Smooth muscle cell (in vitro differentiated cells): ENCODE measurements at regions not wholly inside any gene's neighbourhood (a gene's known extent, or its start where the extent isn't known, plus 50 kb on each side); places are given as distances from the start of the nearest gene placed in this dataset.
"Not testable (repeated sequence)": the region's sequence is repeated elsewhere in the genome, so short reads cannot be mapped to it uniquely, and the experiment has no call there.

ENCODE experiments used
- DNase-seq: peaks from one replicate; lab custom pipeline; 2025; ENCODE audit not compliant: unreplicated experiment; lab: John Stamatoyannopoulos, UW
- H2AFZ ChIP-seq: fragments of 200-600 bp; sonication (generic); 2 replicates; pipeline ENCODE4 v1.6.0; 2016; ENCODE audit warnings: antibody characterized with exemption, low read depth, mild to moderate bottlenecking
- H3F3A ChIP-seq: fragments of 200-600 bp; sonication (generic); 2 replicates; pipeline ENCODE4 v1.6.0; 2017; ENCODE audit warnings: antibody characterized with exemption, low read depth
- H3K27ac ChIP-seq: fragments of 200-600 bp; sonication (generic); 2 replicates; pipeline ENCODE4 v1.5.1; 2016; ENCODE audit warnings: low read depth, mild to moderate bottlenecking
- H3K27me3 ChIP-seq: fragments of 200-600 bp; sonication (generic); 2 replicates; pipeline ENCODE4 v1.6.1; 2016; ENCODE audit warnings: low read depth, mild to moderate bottlenecking
- H3K36me3 ChIP-seq: fragments of 200-600 bp; sonication (generic); 2 replicates; pipeline ENCODE4 v1.5.1; 2016; ENCODE audit warnings: low read depth
- H3K4me1 ChIP-seq: fragments of 200-600 bp; sonication (generic); 2 replicates; pipeline ENCODE4 v1.5.1; 2016; ENCODE audit warnings: low read depth
- H3K4me2 ChIP-seq: fragments of 200-600 bp; sonication (generic); 2 replicates; pipeline ENCODE4 v1.6.0; 2016; ENCODE audit warnings: mild to moderate bottlenecking
- H3K4me3 ChIP-seq: fragments of 200-600 bp; sonication (generic); 2 replicates; pipeline ENCODE4 v1.5.1; 2016; ENCODE audit warnings: mild to moderate bottlenecking
- H3K79me2 ChIP-seq: fragments of 200-600 bp; sonication (generic); 2 replicates; pipeline ENCODE4 v1.6.0; 2016; ENCODE audit warnings: low read depth, mild to moderate bottlenecking
- H3K9ac ChIP-seq: fragments of 200-600 bp; sonication (generic); 2 replicates; pipeline ENCODE4 v1.6.0; 2016; ENCODE audit warnings: low read depth
- H3K9me3 ChIP-seq: fragments of 200-600 bp; sonication (generic); replicated peaks from 2 replicates; pipeline ENCODE4 v1.5.1; 2016; ENCODE audit warnings: low read depth
- H4K20me1 ChIP-seq: fragments of 200-600 bp; sonication (generic); 2 replicates; pipeline ENCODE4 v1.6.0; 2016; ENCODE audit warnings: low read depth
- WGBS: methylation state at CpG from one replicate; pipeline ENCODE4 v1.1.7; 2016; ENCODE audit warnings: low lambda C conversion rate; 5-methylcytosine and 5-hydroxymethylcytosine counted together
- TF ChIP-seq, protein P1 (sequence below): fragments of 200-600 bp; sonication (generic); IDR thresholded peaks from 2 replicates; pipeline ENCODE4 v1.5.1; 2017; ENCODE audit warnings: borderline replicate concordance, mild to moderate bottlenecking, antibody characterized with exemption; ENCODE audit not compliant: insufficient read depth, poor library complexity, severe bottlenecking

GRCh38 chr6:12628327-12628726 is 88.2 kb upstream of the PHACTR1 start:
- Histone ChIP-seq H3K9ac (no peak overlapping the region), H3K27ac (no peak overlapping the region), H3K79me2 (no peaks in the 10 kb centered on the region), H3K9me3 (no peaks in the 10 kb centered on the region), H3K4me3 (no peak overlapping the region), H3K4me1 (no peaks in the 10 kb centered on the region), H3F3A (no peaks in the 10 kb centered on the region), H4K20me1 (no peaks in the 10 kb centered on the region), H3K4me2 (no peak overlapping the region), H3K27me3 (no peaks in the 10 kb centered on the region), H3K36me3 (no peaks in the 10 kb centered on the region), H2AFZ (no peak overlapping the region)
- WGBS = 100% methylated on average over 2 of the region's 2 CpGs
- DNase-seq = no peak
- TF ChIP-seq, protein P1, sequence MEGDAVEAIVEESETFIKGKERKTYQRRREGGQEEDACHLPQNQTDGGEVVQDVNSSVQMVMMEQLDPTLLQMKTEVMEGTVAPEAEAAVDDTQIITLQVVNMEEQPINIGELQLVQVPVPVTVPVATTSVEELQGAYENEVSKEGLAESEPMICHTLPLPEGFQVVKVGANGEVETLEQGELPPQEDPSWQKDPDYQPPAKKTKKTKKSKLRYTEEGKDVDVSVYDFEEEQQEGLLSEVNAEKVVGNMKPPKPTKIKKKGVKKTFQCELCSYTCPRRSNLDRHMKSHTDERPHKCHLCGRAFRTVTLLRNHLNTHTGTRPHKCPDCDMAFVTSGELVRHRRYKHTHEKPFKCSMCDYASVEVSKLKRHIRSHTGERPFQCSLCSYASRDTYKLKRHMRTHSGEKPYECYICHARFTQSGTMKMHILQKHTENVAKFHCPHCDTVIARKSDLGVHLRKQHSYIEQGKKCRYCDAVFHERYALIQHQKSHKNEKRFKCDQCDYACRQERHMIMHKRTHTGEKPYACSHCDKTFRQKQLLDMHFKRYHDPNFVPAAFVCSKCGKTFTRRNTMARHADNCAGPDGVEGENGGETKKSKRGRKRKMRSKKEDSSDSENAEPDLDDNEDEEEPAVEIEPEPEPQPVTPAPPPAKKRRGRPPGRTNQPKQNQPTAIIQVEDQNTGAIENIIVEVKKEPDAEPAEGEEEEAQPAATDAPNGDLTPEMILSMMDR = no peak

DNA sequence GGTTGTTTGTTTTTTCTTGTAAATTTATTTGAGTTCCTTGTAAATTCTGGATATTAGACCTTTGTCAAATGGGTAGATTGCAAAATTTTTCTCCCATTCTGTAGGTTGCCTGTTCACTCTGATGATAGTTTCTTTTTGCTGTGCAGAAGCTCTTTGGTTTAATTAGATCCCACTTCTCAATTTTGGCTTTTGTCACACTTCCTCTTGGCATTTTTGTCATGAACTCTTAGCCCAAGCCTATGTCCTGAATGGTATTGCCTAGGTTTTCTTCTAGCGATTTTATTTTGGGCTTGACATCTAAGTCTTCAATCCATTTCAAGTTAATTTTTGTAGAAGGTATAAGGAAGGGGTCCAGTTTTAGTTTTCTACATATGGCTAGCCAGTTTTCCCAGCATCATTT is 82.8 kb upstream of the PHACTR1 start:
- H4K20me1 ChIP-seq, H3K9me3 ChIP-seq, H2AFZ ChIP-seq, H3K4me1 ChIP-seq, H3K9ac ChIP-seq, DNase-seq, H3K79me2 ChIP-seq, H3K27me3 ChIP-seq, H3K4me3 ChIP-seq, H3F3A ChIP-seq, H3K27ac ChIP-seq, H3K36me3 ChIP-seq, H3K4me2 ChIP-seq: not testable (repeated sequence)
- 81% methylated on average over 1 of the region's 1 CpG for WGBS

DNA sequence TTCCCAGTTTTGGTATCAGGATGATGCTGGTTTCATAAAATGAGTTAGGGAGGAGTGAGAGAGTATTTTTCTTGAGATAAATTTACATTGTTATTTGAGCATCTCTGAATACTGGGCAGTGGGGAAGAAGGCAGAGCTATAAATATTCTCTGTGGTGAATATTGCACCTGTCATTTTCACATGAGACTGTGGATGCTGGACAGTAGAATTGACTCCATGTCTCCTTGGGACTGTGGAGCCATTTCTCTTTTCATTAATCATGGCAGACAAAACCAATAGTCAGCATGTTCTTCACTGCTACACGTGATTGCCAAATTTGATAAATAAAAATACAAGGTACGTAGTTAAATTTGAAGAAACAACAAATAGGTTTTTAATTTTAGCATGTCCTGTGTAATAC is 81.2 kb upstream of the PHACTR1 start:
- no peaks in the 10 kb centered on the region for H3K9me3 ChIP-seq
- no peak overlapping the region for H3K4me3 ChIP-seq
- 95% methylated on average over 2 of the region's 2 CpGs for WGBS
- no peaks in the 10 kb centered on the region for H3F3A ChIP-seq
- H3K27me3 ChIP-seq = no peaks in the 10 kb centered on the region
- no peak overlapping the region for H3K4me2 ChIP-seq
- H4K20me1 ChIP-seq = no peaks in the 10 kb centered on the region
- H3K4me1 ChIP-seq = no peaks in the 10 kb centered on the region
- no peak overlapping the region for H3K9ac ChIP-seq
- H3K79me2 ChIP-seq = no peaks in the 10 kb centered on the region
- no peak overlapping the region for H2AFZ ChIP-seq
- no peak for DNase-seq
- H3K36me3 ChIP-seq = no peaks in the 10 kb centered on the region
- no peak overlapping the region for H3K27ac ChIP-seq
- TF ChIP-seq, protein P1 = no peak

DNA sequence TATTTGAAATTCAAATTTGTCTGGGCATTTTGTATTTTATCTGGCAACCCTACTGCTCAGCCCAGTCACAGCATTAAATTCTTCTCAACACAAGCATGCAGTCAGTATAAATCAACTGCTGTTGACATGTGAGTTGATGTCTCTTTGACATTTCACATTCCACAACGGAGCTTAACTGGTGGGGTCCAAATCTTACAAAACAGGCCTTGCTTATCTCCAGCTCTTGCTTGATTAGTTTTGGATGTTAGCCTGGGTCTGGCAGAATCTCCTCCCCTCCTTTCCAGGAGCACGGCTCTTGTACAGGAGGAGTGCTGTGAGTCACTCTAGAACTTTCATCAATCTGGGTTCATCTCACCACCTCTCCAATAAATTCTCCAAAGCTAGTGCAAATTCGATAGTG is 80.8 kb upstream of the PHACTR1 start:
- no peaks in the 10 kb centered on the region for H3K4me1 ChIP-seq
- 9% methylated on average over 3 of the region's 3 CpGs for WGBS
- no peak overlapping the region for H3K4me3 ChIP-seq
- no peaks in the 10 kb centered on the region for H3K9me3 ChIP-seq
- H4K20me1 ChIP-seq = no peaks in the 10 kb centered on the region
- H3K9ac ChIP-seq = no peak overlapping the region
- H3F3A ChIP-seq = no peaks in the 10 kb centered on the region
- no peak overlapping the region for H3K27ac ChIP-seq
- no peak for DNase-seq
- H3K36me3 ChIP-seq = no peaks in the 10 kb centered on the region
- H3K27me3 ChIP-seq = no peaks in the 10 kb centered on the region
- no peak overlapping the region for H2AFZ ChIP-seq
- H3K4me2 ChIP-seq = no peak overlapping the region
- TF ChIP-seq, protein P1 = no peak
- no peaks in the 10 kb centered on the region for H3K79me2 ChIP-seq
